ENCODE measurements at regions not wholly inside any gene's neighbourhood (a gene's known extent, or its start where the extent isn't known, plus 50 kb on each side); places are given as distances from the start of the nearest gene placed in this dataset.
A peak's percentile ranks its signal among the peaks of the same experiment; 100 is the strongest.

DNA sequence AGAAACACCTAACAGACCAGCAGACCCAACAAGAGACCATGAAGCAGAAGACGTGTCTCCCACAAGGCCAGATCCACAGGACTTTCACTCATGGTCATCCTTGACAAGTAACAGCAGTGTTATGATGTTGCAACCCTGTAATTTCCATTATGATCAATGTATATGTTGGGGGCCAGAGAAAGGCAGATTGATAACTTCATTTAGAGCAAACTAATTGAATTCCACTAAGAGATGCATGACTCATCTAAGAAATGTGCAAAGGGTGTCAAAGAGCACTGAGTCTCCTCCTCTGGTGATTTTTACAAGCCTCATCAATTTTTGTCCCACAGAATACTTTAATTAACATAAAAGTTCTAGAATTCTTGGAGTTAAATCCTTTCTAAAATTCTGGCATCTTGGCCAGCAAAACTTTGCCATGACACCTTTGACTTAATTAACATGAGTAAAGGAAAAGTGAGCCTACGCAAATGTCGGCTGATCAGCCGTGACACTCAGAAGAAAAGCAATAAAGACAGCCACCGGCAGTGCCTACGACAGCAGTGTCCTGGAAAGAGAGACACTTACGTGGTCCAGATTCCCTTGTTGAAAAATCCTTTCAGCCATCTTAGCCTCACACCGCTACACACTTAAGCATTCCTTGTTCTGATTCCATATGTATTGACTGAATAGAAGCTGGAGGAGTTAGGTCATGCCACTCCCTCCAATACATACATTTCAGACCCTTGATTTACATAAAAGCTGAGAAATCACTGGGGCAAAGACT is 370.2 kb upstream of the CCDC196 start:
- DNase-seq (ENCODE audit: low read depth): peak; percentile 11

DNA sequence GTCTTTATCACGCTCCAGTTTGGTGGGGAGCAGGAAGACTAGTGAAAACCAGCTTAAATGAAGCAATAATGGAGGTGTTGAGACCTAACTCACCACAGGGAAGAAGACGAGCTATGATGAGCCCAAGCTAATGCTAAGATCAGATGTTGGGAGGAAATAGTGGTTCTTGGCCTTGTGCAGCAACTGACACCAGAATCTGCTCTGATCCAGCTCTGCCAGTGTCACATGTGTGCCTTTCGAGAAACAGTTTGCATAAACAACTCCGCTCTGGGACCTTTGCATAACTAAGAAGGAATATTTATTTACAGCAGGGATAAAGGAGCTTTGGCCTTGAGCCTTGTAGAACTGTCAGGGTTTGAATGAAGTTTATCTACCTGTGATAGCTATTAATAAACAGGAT is 369.4 kb upstream of the CCDC196 start:
- no peak for DNase-seq (ENCODE audit: low read depth)

DNA sequence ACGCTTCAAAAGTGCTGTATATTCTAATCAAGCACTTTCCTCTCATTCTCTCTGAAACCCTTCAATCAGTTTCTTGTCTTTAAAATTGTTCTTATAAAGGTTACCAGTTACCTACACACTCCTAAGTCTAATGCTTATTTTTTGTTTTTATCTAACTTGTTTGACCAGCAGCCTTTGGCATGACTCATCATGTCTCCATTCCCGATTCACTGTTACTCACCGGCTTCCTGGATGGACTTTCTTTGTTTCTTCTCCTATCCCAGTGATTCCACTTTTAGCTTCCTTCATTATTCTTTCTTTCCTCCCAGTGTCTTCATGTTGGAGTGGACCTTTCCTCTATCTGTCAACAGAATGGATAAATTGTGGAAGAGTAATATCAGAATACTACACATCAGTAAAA is 368.6 kb upstream of the CCDC196 start:
- peak; percentile 85 for DNase-seq (ENCODE audit: low read depth)

DNA sequence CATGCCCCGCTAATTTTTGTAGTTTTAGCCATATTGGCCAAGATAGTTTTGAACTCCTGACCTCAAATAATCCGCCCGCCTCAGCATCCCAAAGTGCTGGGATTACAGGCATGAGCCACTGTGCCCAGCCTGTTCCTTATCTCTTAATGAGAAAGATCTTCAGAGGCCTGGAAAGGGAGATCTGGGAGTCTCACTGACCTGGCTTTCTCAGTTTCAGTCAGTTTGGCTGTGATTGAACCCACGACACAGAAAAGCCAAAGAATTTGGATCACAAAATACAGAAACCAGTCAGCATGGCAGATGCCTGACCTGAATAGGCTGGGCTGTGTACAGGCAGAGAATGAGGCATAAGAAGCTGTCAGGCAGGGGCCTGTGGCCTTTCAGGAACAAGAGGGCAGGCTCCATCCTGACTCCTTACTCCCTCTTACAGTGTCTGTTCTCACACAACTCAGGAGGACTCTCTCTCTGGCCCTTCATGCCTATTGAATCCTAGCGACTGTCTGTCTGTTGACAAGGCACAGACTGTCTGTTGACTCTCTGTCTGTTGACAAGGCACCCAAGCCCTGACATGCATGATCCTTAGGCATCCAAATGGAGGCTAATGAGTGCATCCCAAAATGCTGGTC is 366.5 kb upstream of the CCDC196 start:
- no peak for DNase-seq (ENCODE audit: low read depth)

DNA sequence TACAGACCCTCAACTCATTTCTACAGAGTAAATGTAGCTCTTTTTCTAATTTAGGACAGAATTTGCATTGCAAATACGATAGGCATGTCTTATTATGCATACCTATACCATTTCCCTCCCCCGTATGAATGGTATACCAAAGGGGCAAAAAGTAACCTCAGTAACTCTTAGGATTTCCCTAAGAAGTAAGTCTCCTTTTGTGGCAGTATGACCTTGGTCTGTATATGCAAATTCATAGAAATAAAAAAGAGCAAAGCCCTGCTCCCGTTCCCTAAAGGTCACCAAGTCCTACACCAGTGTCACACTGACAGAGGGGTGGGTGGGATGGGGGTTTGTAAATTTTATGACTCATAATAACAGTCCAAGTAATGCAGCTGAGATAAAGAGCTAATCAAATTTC is 365.8 kb upstream of the CCDC196 start:
- no peak for DNase-seq (ENCODE audit: low read depth)

DNA sequence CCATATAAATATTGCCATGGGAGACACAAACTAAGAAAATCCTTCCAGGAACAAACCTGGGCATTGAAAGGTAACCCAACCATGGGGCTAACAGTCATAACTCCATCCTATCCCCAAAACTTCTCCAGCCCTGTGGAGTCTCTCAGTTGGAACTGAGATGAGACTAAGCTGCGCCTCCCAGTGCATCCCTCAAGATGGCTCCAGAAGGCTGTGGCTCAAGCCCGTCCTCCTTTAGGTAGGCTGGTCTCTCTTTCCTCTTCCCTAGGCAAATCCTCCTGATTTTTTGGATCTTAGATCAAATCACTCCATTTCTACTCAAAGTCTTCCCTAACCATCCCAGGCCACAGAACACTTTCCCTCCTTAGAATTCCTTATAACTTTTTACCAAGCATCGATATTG is 364.3 kb upstream of the CCDC196 start:
- DNase-seq (ENCODE audit: low read depth): no peak

DNA sequence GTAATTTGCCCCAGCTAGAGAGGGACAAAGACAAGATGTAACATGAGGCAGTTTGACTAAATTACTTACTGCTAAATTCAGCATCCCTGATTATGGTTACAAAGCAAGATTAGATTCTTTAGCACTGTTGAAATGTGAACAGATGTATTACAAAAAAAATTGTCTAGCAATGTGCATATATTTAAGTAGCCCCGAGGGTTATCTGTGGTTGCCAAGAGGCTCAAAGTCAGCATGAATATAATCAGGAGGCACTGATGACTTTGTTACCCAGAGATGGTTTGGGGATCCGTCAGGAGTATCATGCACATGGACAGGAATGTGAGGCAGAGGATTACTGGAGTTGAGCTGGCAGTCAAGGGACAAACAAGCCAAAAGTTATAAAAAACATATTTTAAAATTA is 356.9 kb upstream of the CCDC196 start:
- DNase-seq (ENCODE audit: low read depth): no peak

DNA sequence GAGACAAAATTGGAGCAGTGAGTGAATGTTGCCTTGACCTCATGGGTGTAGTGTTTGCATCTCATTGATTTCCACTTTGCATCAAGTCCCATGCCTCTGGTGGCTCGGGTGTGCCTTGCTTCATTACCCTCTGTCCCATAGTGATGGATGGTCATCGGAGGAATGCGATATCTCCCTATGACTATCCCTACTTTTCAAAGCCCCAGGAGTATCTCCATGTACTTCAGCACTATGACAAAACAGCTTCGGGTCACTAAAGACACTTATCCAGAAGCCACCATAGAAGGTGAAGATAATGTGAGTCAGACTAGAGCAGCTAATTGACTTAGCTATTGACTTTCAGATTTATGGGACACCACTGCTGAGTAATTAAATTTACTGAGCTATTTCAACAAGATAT is 355.1 kb upstream of the CCDC196 start:
- no peak for DNase-seq (ENCODE audit: low read depth)

DNA sequence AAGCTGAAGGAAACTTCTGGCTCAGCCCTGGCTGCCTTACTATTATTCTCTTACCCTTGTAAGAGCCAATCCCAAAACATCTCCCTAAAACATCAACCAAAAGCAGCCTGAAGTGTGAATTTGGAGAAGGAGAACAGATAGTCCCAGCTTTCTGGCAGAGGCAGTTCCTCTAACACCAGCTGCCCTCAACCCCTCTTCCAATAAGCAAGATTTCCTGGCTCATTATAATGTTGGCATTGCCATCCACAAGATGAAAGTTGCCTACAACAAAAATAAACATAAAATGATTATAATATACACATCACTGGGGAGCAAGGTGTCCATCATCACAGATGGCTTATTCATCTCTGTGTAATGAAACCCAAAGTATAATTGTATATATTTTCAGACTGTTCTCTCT is 352.5 kb upstream of the CCDC196 start:
- no peak for DNase-seq (ENCODE audit: low read depth)

DNA sequence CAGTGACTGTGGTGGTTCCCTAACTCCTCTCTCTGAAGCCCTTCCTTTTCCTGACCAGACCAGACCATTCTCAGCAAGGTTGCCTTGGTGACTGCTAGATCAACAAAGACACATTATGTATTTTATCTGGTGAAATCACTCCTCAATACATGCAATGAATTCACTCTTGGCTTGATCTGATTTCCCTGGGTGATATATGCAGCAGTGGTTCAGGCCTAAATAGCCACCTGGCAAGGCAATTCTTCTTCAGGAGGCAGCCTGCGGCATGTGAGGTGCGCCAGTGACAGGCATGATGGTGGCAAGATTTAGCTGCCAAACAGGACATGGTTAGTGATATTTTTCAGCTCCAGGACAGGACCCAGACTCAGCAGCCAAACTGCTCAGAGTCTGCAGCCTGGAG is 350.3 kb upstream of the CCDC196 start:
- no peak for DNase-seq (ENCODE audit: low read depth)

DNA sequence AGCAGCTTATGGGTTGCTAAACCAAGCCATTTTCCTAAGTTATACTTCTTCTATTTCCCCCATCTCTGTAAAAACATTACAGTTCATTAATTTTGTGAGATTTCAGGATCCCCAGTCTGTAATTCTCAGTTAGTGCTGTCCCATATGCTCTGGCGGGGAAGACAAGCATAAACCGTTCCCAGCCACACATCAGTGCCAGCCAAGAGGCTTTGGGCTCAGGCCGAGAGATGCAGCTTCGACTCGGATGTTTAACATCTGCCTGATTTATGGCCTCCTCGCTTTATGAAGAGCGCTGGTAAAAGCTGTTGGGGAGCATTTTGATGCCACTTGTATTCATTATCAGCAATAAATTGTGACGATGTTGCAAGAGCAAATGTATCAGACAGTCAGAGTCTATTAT is 349.1 kb upstream of the CCDC196 start:
- DNase-seq (ENCODE audit: low read depth): no peak

DNA sequence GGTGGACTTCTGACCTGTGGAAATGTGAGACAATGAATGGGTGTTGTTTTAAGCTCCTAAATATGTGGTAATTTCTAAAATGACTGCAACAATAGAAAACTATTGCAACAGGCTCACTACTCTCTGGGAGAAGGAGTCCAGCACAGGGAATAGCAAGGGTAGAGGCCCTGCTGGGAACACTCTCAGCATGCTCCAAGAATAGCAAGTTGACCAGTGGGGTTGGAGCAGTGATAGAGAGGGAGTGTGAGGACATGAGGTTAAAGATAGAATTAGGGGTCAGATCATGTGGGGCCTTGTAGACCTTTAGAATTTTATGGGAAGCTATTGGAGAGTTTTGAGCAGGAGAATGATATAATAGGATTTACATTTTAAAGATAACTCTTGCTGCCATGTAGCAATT is 346.7 kb upstream of the CCDC196 start:
- no peak for DNase-seq (ENCODE audit: low read depth)

DNA sequence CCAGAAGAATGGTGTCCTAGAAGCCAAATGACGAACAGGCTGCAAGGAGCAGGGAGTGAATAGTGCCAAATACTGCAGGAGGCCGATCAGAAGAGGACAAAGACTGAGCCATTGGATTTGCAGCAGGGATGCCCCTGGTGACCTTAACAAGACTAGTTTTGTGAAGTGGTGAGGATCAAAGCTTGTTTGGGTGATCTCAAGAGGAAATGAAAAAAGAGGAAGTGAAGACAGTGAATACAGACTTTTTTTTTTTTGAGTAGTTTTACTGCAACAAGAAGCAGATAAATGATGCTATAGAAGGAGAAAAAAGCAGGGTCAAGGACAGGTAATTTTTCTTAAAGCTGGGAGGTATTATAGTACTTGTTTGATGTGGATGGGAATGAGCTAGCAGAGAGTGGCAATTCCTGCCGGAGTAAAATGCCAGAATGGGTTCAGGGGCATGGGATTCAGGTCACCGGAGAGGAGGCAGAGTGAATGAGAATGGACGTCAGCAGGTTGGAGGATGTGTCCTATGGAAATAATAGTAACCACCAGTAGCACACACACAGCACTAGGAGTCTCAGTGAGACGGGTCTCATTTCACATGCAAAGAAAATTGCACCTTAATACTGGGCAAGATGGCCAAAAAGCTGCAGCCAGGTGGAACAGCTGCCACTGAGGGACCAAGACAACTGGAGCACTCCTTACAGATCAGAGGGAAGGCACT is 345.8 kb upstream of the CCDC196 start:
- DNase-seq (ENCODE audit: low read depth): no peak

DNA sequence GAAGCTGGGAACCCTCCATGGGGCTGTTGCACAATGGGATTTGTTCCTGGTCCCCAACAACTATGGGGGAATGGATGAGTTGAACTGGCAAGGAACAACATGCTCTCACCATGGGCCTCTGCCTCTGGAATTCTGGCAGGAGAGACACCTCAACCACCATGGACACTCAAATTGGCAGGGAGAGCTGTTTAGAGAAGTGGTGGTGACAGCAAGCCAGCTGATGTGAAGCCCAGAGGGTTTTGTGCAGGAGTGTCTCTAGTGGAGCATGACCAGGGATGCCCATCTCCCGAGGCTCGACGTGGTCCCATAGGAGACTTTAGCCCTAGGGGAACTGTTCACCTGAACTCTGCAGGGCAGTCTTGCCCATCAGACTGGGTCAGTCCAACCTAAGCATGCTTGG is 345.2 kb upstream of the CCDC196 start:
- no peak for DNase-seq (ENCODE audit: low read depth)

DNA sequence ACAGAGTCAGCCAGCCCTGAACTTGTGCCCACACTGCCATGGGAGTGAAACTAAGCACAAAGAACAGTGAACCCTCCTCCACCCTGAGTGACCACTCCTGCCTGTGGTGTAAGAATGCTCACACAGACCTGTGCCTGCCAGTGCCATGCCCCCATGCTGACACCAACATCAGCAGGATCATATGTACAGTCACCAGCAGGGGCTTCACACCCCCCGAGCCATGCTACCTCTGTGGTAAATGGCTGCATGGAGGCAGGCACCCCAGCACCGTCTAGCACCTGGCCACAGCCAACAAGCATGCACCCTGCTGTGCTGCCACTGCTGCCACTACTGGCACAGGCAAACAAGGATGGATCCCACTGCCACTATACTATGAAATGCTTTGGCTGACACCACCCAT is 344.4 kb upstream of the CCDC196 start:
- no peak for DNase-seq (ENCODE audit: low read depth)

DNA sequence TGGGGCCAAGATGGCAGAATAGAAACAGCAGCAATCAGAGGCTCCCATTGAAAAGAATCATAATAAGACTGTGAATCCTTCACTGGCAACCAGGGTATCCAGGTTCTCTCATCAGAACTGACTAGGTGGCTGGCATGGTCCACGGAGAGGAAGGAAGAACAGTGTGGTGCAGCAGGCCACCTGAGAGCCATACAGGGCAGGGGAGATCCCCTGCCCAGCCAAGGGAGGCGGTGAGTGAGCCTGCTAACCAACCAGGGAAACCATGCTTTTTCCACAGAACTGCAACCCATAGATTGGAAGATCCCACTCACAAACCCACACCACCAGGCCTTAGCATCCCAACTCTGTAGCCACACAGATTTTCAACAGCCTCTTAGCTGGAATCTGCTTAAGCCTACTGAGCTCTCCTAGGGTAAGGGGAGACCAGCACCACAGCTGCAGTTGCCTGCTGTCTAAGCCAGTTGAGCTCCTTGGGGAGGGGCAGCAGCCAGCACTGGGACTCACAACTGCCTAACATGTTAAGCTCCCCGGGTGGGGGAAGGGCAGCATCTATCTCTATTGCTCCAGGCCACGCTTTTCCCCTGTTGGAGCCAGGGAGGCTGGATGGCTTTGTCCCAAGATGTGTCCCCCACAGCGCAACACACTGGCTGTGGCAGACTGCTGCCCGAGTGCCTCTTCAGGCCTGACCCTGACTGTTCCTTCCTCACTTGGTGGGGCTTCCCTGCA is 342.6 kb upstream of the CCDC196 start:
- no peak for DNase-seq (ENCODE audit: low read depth)

DNA sequence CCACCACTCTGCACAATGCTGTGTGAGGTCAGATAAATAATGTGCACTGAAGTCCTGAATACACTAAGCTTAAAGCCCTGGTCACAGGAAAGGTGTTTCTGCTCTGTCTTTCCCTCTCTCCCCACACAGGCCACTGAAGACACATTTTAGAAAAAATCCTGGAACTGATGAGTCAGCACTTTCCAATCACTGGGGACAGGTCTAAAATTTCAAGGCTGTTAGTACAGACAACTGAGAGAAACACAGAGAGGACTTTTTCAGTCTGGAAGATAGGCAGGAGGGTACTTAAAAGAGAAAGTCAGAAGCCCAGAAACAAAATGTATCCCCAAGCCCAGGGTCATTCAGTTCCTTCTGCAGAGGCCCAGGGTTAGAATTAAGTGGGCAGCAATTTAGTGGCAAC is 333.9 kb upstream of the CCDC196 start:
- DNase-seq (ENCODE audit: low read depth): no peak

DNA sequence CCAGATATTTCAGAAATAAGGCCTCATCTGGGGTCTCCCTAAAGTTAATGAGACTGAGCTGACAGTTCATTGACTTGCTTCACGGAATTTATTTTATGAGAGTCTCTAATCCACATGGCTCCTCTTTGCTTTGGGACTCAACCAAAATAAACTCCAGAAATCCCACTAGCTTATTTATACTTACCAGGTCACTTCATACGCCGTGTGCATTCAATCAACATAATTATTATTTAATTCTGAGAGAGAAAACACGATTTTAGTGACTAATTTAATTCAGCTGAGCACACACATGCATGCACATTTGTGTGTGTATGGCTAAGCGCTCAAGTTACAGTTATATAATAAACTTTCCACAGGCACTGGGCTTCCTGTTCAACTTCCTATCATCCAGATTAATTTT is 333.4 kb upstream of the CCDC196 start:
- no peak for DNase-seq (ENCODE audit: low read depth)

DNA sequence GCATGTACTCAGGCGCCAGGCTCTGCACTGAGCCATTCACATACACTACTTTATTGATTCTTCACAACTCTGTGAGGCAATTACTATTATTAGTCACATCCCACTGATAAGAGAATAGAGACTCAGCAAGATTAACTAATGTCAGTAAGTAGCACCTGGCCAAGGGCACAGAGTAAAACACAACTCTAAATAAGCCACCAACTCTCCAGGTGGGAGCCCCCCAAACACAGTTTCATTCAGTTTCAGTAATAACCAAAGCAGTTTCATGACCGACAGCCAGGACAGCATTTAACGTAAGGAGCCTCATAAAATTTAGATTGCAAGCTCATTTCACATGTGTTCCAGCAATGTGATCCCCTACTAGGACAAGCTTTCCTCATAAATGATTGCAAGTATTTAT is 323.1 kb upstream of the CCDC196 start:
- DNase-seq (ENCODE audit: low read depth): no peak

DNA sequence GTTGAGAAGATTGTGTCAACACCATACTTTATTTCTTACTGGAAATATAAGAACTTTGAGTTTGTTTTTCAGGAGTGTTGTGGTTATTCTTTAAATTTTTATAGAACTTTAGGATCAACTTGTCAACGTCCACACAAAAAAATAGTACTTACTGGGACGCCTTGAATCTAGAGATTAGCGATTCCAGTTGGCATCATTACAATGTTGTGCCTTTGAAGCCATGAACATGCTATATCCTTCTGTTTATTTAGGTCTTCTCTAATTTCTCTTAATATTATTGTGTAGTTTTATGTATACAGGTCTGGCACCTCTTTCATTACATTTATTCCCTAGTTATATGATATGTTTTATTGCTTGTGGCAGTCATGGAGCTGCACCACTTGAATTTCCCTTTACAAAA is 320.8 kb upstream of the CCDC196 start:
- no peak for DNase-seq (ENCODE audit: low read depth)

DNA sequence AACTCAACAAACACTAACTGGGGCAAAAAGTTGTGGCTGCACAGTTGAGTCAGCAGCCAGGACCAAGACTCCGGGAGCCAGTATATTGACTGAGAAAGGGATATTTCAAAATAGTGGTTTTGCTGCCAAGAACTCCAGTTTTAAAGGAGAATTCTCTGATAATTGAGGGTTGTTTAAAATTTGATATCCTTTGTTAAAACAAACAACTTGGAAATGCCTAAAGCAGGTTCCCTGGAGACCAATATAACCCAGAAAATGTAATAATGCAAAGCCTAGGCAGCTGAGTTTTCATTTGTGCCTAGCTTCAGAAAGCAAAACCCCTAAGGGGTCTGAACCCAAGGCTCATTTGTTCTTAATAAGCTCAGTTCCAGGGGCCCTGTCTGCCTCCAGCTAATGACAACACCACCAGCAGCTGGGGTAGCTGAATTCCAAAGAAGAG is 311.7 kb upstream of the CCDC196 start:
- no peak for DNase-seq (ENCODE audit: low read depth)

DNA sequence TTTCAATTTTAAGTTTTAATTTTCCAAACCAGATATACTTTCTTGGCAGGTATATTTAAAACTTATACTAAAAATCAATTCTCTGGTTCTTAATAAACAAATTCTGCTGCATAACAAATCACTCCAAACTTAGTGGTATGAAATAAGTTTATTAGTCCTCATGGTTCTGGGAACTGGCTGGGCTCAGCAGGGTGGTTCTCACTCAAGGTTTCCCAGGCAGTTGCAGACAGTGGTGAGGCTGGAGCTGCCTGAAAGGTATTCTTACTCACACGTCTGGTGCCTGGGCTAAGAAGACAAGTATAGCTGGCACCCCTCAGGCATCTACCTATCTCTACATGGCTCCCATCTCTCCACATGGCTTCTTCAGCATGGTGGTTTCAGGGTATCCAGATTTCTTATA is 308.2 kb upstream of the CCDC196 start:
- no peak for DNase-seq (ENCODE audit: low read depth)

DNA sequence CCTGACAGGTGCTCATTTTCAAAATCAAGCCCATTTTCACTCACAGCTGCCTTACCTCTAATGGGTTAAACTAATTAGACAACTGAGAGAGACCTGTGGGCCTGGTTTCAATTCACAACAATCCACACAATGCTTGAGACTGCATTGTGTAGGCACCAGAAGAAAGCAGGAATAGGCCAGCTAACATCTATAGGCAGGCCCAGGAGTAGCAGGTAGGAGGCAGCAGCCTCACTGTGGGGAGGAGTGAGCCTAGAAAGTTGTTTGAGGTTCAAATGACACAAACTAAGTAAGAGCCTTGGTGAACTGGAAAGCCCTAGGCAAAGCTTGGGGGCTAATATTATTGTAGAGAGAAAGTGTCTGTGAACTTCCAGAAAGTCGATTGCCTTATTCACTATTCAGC is 289.5 kb upstream of the CCDC196 start:
- no peak for DNase-seq (ENCODE audit: low read depth)
